Progenitor cell of endocrine pancreas (in vitro differentiated cells): ENCODE measurements at regions not wholly inside any gene's neighbourhood (a gene's known extent, or its start where the extent isn't known, plus 50 kb on each side); places are given as distances from the start of the nearest gene placed in this dataset.

Source experiments
- DNase-seq: peaks from one replicate; pipeline ENCODE4 v3.0.0; 2021; ENCODE audit warnings: low spot score; ENCODE audit not compliant: unreplicated experiment
- H3K27ac Mint-ChIP-seq: 2 replicates; pipeline ENCODE4 v1.8.0; 2021; ENCODE audit warnings: mild to moderate bottlenecking, moderate library complexity, mixed read lengths
- H3K27me3 Mint-ChIP-seq: 2 replicates; pipeline ENCODE4 v1.8.0; 2021; ENCODE audit warnings: mixed read lengths
- H3K36me3 Mint-ChIP-seq: 2 replicates; pipeline ENCODE4 v1.8.0; 2022; ENCODE audit warnings: mixed read lengths; ENCODE audit not compliant: insufficient read depth
- H3K4me1 Mint-ChIP-seq: 2 replicates; pipeline ENCODE4 v1.8.0; 2021; ENCODE audit warnings: low read depth, mixed read lengths
- H3K4me3 Mint-ChIP-seq: 2 replicates; pipeline ENCODE4 v1.8.0; 2021; ENCODE audit warnings: low read depth, mild to moderate bottlenecking, moderate library complexity, mixed read lengths
- H3K9me3 Mint-ChIP-seq: 2 replicates; pipeline ENCODE4 v1.8.0; 2021; ENCODE audit warnings: low read depth, mixed read lengths
- CTCF ChIP-seq: fragments of 200-600 bp; sonication (generic); IDR thresholded peaks from one replicate; pipeline ENCODE4 v1.5.0; 2021; ENCODE audit warnings: antibody characterized with exemption, mild to moderate bottlenecking; ENCODE audit not compliant: unreplicated experiment

- TF ChIP-seq CTCF: no peak
- no peak overlapping the region for H3K4me3 Mint-ChIP-seq
- peaks cover 13% of the 10 kb centered on the region for H3K4me1 Mint-ChIP-seq
Observed at GRCh38 chr12:63292471-63293221, 141.6 kb upstream of the AVPR1A start.

DNA sequence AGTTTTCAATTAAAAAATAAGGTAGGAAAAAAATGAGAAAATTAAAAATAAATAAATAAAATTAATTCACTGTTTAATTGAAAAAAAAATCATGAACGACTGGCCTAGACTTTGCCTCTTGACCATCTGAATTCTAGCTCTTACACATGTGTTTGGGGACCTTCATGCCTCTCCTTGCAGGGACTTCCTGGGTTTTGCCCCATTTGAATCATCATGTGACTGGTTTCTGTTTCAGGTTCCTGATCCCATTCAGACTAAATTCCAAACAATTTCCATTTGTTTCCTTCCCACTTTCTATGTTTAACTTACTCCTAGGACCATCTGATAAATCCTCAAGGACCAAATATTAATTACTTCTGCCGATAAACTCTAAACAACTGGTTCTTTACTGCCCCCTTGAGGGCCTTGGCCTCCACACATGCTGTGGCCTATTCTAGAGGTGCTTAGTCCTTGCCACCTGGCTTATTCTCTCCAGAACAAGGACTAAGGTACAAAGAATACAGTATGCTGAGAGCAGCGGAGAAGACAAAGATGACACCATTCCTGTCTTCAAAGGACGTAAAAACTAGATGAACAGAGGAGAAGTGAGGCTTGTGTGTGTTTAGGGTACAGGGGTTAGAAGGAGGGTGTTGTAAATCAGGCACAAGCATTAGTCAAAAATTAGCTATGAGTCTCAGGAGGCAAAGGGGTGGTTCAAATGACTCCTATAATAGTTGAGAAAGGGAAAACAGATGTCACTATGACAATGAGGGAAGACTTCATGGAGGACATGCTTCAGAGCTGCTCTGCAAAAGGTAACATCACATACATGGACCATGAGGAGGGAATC is 125.8 kb upstream of the AVPR1A start:
- H3K27me3 Mint-ChIP-seq: no peaks in the 10 kb centered on the region
- peak; percentile 83 for TF ChIP-seq CTCF
- H3K9me3 Mint-ChIP-seq: no peaks in the 10 kb centered on the region
- no peaks in the 10 kb centered on the region for H3K36me3 Mint-ChIP-seq
- H3K4me1 Mint-ChIP-seq: no peaks in the 10 kb centered on the region
- no peak overlapping the region for H3K4me3 Mint-ChIP-seq
- DNase-seq: peak; percentile 17
- H3K27ac Mint-ChIP-seq: no peak overlapping the region

More at GRCh38 chr12:63292471-63293221, 141.6 kb upstream of the AVPR1A start:
- H3K27me3 Mint-ChIP-seq: no peaks in the 10 kb centered on the region
- H3K36me3 Mint-ChIP-seq: no peaks in the 10 kb centered on the region
- no peak overlapping the region for H3K27ac Mint-ChIP-seq
- DNase-seq: no peak
- H3K9me3 Mint-ChIP-seq: no peaks in the 10 kb centered on the region

GRCh38 chr12:63266988-63267387 is 116.0 kb upstream of the AVPR1A start:
- no peak overlapping the region for H3K27ac Mint-ChIP-seq
- no peak for TF ChIP-seq CTCF
- no peaks in the 10 kb centered on the region for H3K36me3 Mint-ChIP-seq
- H3K9me3 Mint-ChIP-seq: peaks cover 31% of the 10 kb centered on the region
- no peaks in the 10 kb centered on the region for H3K4me1 Mint-ChIP-seq
- H3K27me3 Mint-ChIP-seq: no peaks in the 10 kb centered on the region
- no peak for DNase-seq
- H3K4me3 Mint-ChIP-seq: no peak overlapping the region

GRCh38 chr12:63264629-63265028 is 113.6 kb upstream of the AVPR1A start:
- no peak for TF ChIP-seq CTCF
- no peak for DNase-seq
- Mint-ChIP-seq H3K27me3 (no peaks in the 10 kb centered on the region), H3K4me3 (no peak overlapping the region), H3K9me3 (peaks cover 31% of the 10 kb centered on the region), H3K36me3 (no peaks in the 10 kb centered on the region), H3K27ac (no peak overlapping the region), H3K4me1 (peaks cover 11% of the 10 kb centered on the region)

GRCh38 chr12:63250486-63250885 is 99.5 kb upstream of the AVPR1A start:
- no peaks in the 10 kb centered on the region for H3K36me3 Mint-ChIP-seq

More at GRCh38 chr12:63250486-63250885, 99.5 kb upstream of the AVPR1A start:
- Mint-ChIP-seq H3K27ac (no peak overlapping the region), H3K4me1 (peaks cover 4% of the 10 kb centered on the region), H3K4me3 (no peak overlapping the region), H3K9me3 (peaks cover 6% of the 10 kb centered on the region), H3K27me3 (no peaks in the 10 kb centered on the region)
- no peak for DNase-seq
- no peak for TF ChIP-seq CTCF
